ENCODE measurements at regions not wholly inside any gene's neighbourhood (a gene's known extent, or its start where the extent isn't known, plus 50 kb on each side); places are given as distances from the start of the nearest gene placed in this dataset.

GRCh38 chr4:58739275-58739674, 1629.1 kb upstream of the IGFBP7 start:
- Mint-ChIP-seq H3K36me3 (ENCODE audit: low read depth) (no peaks in the 10 kb centered on the region), H3K27me3 (ENCODE audit: low read depth) (no peaks in the 10 kb centered on the region), H3K4me3 (no peak overlapping the region), H3K9me3 (no peaks in the 10 kb centered on the region), H3K4me1 (no peaks in the 10 kb centered on the region), H3K27ac (no peak overlapping the region)
- no peak for TF ChIP-seq CTCF (IDR thresholded peaks at IDR 0.05; ENCODE audit: unreplicated experiment in 3 of 3)

GRCh38 chr4:58738375-58738774, 1628.2 kb upstream of the IGFBP7 start:
- TF ChIP-seq CTCF (IDR thresholded peaks at IDR 0.05; ENCODE audit: unreplicated experiment in 3 of 3): no peak

GRCh38 chr4:58734030-58734674, 1624.0 kb upstream of the IGFBP7 start:
- H3K9me3 Mint-ChIP-seq: no peaks in the 10 kb centered on the region
- no peaks in the 10 kb centered on the region for H3K4me1 Mint-ChIP-seq
- no peak overlapping the region for H3K27ac Mint-ChIP-seq
- no peaks in the 10 kb centered on the region for H3K36me3 Mint-ChIP-seq (ENCODE audit: low read depth)
- H3K27me3 Mint-ChIP-seq (ENCODE audit: low read depth): no peaks in the 10 kb centered on the region
- H3K4me3 Mint-ChIP-seq: no peak overlapping the region
- no peak for TF ChIP-seq CTCF (IDR thresholded peaks at IDR 0.05; ENCODE audit: unreplicated experiment in 3 of 3)

More at GRCh38 chr4:58738375-58738774, 1628.2 kb upstream of the IGFBP7 start:
- Mint-ChIP-seq H3K4me3 (no peak overlapping the region), H3K36me3 (ENCODE audit: low read depth) (no peaks in the 10 kb centered on the region), H3K9me3 (no peaks in the 10 kb centered on the region), H3K4me1 (no peaks in the 10 kb centered on the region), H3K27me3 (ENCODE audit: low read depth) (no peaks in the 10 kb centered on the region), H3K27ac (no peak overlapping the region)

- Mint-ChIP-seq H3K27me3 (ENCODE audit: low read depth) (no peaks in the 10 kb centered on the region), H3K4me1 (no peaks in the 10 kb centered on the region), H3K36me3 (ENCODE audit: low read depth) (no peaks in the 10 kb centered on the region), H3K4me3 (no peak overlapping the region), H3K9me3 (no peaks in the 10 kb centered on the region), H3K27ac (no peak overlapping the region)
- TF ChIP-seq CTCF (IDR thresholded peaks at IDR 0.05; ENCODE audit: unreplicated experiment in 3 of 3): peak in 1 of 3 experiments; percentile 24
These were observed 1622.8 kb upstream of the IGFBP7 start for GRCh38 chr4:58732973-58733372.

GRCh38 chr4:58723954-58724353, 1613.8 kb upstream of the IGFBP7 start:
- Mint-ChIP-seq H3K36me3 (ENCODE audit: low read depth) (no peaks in the 10 kb centered on the region), H3K4me1 (no peaks in the 10 kb centered on the region), H3K9me3 (no peaks in the 10 kb centered on the region), H3K27ac (no peak overlapping the region), H3K4me3 (no peak overlapping the region), H3K27me3 (ENCODE audit: low read depth) (no peaks in the 10 kb centered on the region)
- no peak for TF ChIP-seq CTCF (IDR thresholded peaks at IDR 0.05; ENCODE audit: unreplicated experiment in 3 of 3)

GRCh38 chr4:58711039-58711438, 1600.9 kb upstream of the IGFBP7 start:
- H3K4me3 Mint-ChIP-seq: no peak overlapping the region
- no peaks in the 10 kb centered on the region for H3K27me3 Mint-ChIP-seq (ENCODE audit: low read depth)
- H3K4me1 Mint-ChIP-seq: no peaks in the 10 kb centered on the region
- no peak overlapping the region for H3K27ac Mint-ChIP-seq
- TF ChIP-seq CTCF (IDR thresholded peaks at IDR 0.05; ENCODE audit: unreplicated experiment in 3 of 3): no peak
- no peaks in the 10 kb centered on the region for H3K36me3 Mint-ChIP-seq (ENCODE audit: low read depth)
- H3K9me3 Mint-ChIP-seq: peaks cover 5% of the 10 kb centered on the region
